ENCODE measurements at regions not wholly inside any gene's neighbourhood (a gene's known extent, or its start where the extent isn't known, plus 50 kb on each side); places are given as distances from the start of the nearest gene placed in this dataset.

- Mint-ChIP-seq H3K4me3 (ENCODE audit: unreplicated experiment) (no peak overlapping the region), H3K27ac (ENCODE audit: unreplicated experiment) (peak overlapping the region; percentile 62), H3K36me3 (ENCODE audit: unreplicated experiment) (peaks cover 6% of the 10 kb centered on the region), H3K27me3 (ENCODE audit: unreplicated experiment) (peaks cover 7% of the 10 kb centered on the region), H3K4me1 (ENCODE audit: low read depth, unreplicated experiment) (peaks cover 32% of the 10 kb centered on the region), H3K9me3 (ENCODE audit: unreplicated experiment) (peaks cover 8% of the 10 kb centered on the region)
- TF ChIP-seq CTCF (IDR thresholded peaks at IDR 0.05; ENCODE audit: partially characterized antibody, unreplicated experiment): no peak
- peak; percentile 10 for DNase-seq
Observed at GRCh38 chr2:129755786-129756185, 223.7 kb upstream of the RAB6C start.

GRCh38 chr2:129756276-129756675, 223.2 kb upstream of the RAB6C start:
- DNase-seq: peak; percentile 6
- H3K4me3 Mint-ChIP-seq (ENCODE audit: unreplicated experiment): no peak overlapping the region

GRCh38 chr2:129757366-129757914, 222.0 kb upstream of the RAB6C start:
- Mint-ChIP-seq H3K27ac (ENCODE audit: unreplicated experiment) (no peak overlapping the region), H3K4me1 (ENCODE audit: low read depth, unreplicated experiment) (peaks cover 32% of the 10 kb centered on the region), H3K36me3 (ENCODE audit: unreplicated experiment) (peaks cover 4% of the 10 kb centered on the region), H3K4me3 (ENCODE audit: unreplicated experiment) (peak overlapping the region; percentile 56), H3K9me3 (ENCODE audit: unreplicated experiment) (peaks cover 8% of the 10 kb centered on the region), H3K27me3 (ENCODE audit: unreplicated experiment) (peaks cover 7% of the 10 kb centered on the region)
- no peak for TF ChIP-seq CTCF (IDR thresholded peaks at IDR 0.05; ENCODE audit: partially characterized antibody, unreplicated experiment)
- peak; percentile 5 for DNase-seq

More at GRCh38 chr2:129756276-129756675, 223.2 kb upstream of the RAB6C start:
- no peak for TF ChIP-seq CTCF (IDR thresholded peaks at IDR 0.05; ENCODE audit: partially characterized antibody, unreplicated experiment)
- H3K4me1 Mint-ChIP-seq (ENCODE audit: low read depth, unreplicated experiment): peaks cover 32% of the 10 kb centered on the region
- peaks cover 7% of the 10 kb centered on the region for H3K27me3 Mint-ChIP-seq (ENCODE audit: unreplicated experiment)
- peak overlapping the region; percentile 62 for H3K27ac Mint-ChIP-seq (ENCODE audit: unreplicated experiment)
- H3K9me3 Mint-ChIP-seq (ENCODE audit: unreplicated experiment): peaks cover 8% of the 10 kb centered on the region
- H3K36me3 Mint-ChIP-seq (ENCODE audit: unreplicated experiment): peaks cover 4% of the 10 kb centered on the region

- Mint-ChIP-seq H3K36me3 (ENCODE audit: unreplicated experiment) (peaks cover 4% of the 10 kb centered on the region), H3K27ac (ENCODE audit: unreplicated experiment) (peak overlapping the region; percentile 64), H3K4me1 (ENCODE audit: low read depth, unreplicated experiment) (peaks cover 28% of the 10 kb centered on the region), H3K27me3 (ENCODE audit: unreplicated experiment) (peaks cover 7% of the 10 kb centered on the region), H3K4me3 (ENCODE audit: unreplicated experiment) (peak overlapping the region; percentile 56), H3K9me3 (ENCODE audit: unreplicated experiment) (peaks cover 8% of the 10 kb centered on the region)
- peak; percentile 40 for DNase-seq
- TF ChIP-seq CTCF (IDR thresholded peaks at IDR 0.05; ENCODE audit: partially characterized antibody, unreplicated experiment): no peak
Observed at GRCh38 chr2:129757915-129758783, 221.3 kb upstream of the RAB6C start.

Measured in glutamatergic neuron (in vitro differentiated cells).